G401 (cell line): ENCODE measurements at regions not wholly inside any gene's neighbourhood (a gene's known extent, or its start where the extent isn't known, plus 50 kb on each side); places are given as distances from the start of the nearest gene placed in this dataset.

Experiments used
- DNase-seq: peaks from one replicate; pipeline ENCODE4 v3.0.0-alpha.2; 2015; ENCODE audit warnings: low spot score
- in situ Hi-C: cut with HindIII; loops from 2 replicates; pipeline ENCODE4 v1.10.0; 2016; ENCODE audit warnings: low sequenced_read_pairs, mixed read lengths

DNA sequence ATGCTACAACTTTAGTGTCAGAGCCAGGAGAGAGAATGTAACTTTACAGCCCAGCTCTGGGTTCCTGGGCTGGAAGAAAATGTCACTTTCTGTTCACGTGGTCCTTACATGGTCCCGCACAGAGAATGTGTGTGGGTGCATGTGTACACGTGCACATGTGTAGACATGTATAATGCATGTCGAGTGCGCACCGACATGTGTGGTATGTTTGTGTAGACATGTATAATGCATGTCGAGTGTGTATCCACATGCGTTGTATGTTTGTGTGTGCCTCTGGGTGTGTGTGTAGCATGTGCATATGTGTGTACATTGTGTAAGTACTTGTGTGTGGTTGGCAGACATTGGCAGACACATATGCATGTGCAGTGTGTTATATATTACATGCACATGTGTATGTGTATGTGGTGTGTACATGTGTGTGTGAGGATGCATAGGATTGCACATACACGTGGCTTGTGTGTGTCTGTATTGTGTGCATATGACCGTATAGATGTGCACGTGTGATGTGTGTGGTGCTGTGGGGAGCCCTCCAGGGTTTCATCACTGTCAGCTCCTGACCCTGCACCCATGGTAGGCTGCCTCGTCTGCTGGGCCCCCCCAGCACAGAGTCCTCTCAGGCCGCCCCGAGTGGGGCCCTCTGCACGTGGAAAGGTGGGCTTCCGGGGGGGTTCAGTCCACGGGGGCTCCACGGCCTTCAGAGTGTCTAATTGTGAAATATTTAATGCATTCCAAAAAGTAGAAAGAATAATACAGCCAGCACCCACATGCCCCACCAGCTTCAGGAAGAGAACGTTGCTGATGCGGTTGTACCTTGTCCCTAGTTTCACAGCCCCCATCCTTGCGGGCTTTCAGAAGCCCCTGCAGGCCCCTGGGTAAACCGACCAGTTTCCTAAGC, 214.2 kb upstream of the GSE1 start:
- in situ Hi-C loops = no loop called here

DNA sequence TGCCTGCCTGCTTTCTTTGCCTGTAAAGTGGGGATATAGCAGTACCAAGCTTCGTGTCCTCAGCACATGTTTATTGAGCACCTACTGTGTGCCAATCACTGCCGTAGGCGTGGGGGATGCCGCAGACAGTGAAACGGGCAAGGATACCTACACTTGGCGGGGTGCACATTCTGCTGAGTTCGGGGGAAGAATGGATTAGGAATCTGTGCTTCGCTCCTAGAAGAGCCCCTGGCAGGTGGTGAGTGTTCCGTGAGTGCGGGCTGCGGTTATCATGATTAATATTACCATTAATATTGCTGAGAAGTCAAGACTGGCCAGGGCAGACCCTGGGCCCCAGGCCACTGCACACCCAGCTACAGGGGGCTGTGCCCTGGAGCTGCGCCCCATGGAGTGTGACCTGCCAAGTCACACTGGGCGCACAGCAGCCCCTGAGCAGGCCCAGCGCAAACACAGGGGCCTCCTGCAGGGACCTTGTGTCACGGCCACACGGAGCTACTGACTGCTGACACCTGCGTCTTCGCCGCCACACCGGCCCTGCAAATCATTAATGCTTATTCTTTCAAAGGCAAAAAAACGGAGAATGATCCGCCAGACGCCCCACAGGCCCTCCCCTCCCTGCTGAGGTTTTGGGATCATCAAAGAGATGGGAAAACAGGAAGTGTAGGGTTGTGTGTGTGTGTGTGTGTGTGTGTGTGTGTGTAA, 213.4 kb upstream of the GSE1 start:
- in situ Hi-C loops = no loop called here
- no peak for DNase-seq

More for the DNA sequence above, 214.2 kb upstream of the GSE1 start:
- no peak for DNase-seq

GRCh38 chr16:85400305-85401205, 212.6 kb upstream of the GSE1 start:
- in situ Hi-C loops = no loop called here
- DNase-seq = no peak

- DNase-seq = no peak
- in situ Hi-C loops = no loop called here
These were observed 211.7 kb upstream of the GSE1 start for GRCh38 chr16:85401370-85401916.

DNA sequence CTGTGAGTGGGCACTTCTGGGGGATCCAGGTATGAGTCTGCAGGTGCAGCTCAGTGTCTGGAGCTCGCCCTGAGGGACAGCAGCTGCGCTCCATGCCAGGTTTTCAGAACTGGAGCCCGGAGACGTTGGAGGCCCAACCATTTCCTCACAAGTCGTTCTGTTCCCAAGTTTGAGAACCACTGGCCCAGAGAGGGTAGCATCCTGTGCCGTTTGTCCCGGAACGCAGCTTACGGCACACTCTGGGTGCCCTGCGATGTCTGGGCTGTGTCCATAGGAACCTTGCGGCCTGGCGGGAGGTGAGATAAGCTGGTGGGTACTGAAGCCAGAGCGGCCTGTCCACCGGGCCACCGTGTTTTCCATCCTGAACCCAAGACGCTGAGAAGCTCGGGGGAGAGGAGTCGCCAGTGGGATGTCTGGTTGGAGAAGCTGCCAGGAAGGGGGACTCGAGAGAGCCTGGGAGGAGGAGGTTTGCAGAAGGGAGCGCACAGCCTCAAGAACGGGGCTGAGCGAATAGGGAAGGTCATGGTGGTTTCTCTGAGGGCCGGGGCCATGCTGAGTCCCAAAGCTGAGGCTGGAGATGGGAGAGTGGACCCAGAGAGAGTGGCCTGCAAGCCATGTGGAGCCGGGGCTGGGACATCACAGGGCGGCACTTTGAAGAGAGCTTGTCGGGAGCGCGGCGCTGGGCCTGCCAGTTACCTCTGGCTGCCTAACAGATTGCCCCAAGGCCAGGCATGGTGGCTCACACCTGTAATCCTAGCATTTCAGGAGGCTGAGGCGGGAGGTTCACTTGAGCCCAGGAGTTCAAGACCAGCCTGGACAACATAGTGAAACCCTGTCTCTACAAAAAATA, 211.0 kb upstream of the GSE1 start:
- no peak for DNase-seq
- in situ Hi-C loops = no loop called here

DNA sequence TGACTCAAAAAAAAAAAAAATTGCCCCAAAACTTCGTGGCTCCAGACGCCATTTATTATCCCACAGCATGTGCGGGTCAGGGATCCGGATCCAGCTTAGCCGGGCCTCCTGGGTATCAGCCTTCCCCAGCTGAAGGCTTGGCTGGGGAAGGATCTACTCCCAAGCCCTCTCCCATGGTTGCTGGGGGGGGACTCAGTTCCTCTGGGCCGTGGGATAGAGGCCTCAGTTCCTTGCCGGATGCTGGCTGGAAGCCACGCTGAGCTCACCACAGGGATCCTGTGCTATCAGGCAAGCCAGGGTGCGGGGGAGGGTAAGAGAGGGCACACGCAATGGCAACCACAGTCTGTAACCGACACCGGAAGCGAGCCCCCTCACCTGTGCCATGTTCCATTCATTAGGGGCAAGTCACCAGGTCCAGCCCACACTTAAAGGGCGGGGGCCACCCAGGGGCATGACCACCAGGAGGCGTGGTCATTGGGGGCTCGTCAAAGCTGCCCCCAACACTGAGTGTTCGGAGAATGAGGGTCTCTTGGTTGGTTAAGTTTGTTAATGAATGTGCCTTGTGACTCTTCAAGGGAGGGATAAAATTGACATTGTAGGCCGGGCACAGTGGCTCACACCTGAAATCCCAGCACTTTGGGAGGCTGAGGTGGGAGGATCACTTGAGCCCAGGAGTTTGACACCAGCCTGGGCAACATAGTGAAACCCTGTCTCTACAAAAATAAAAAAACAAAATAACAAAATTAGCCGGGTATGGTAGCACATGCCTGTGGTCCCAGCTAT, 210.0 kb upstream of the GSE1 start:
- no peak for DNase-seq
- in situ Hi-C loops = no loop called here

GRCh38 chr16:85403693-85404092, 209.4 kb upstream of the GSE1 start:
- DNase-seq = no peak
- in situ Hi-C loops = no loop called here

GRCh38 chr16:85412911-85413520, 200.1 kb upstream of the GSE1 start:
- no peak for DNase-seq
- in situ Hi-C loops = no loop called here

DNA sequence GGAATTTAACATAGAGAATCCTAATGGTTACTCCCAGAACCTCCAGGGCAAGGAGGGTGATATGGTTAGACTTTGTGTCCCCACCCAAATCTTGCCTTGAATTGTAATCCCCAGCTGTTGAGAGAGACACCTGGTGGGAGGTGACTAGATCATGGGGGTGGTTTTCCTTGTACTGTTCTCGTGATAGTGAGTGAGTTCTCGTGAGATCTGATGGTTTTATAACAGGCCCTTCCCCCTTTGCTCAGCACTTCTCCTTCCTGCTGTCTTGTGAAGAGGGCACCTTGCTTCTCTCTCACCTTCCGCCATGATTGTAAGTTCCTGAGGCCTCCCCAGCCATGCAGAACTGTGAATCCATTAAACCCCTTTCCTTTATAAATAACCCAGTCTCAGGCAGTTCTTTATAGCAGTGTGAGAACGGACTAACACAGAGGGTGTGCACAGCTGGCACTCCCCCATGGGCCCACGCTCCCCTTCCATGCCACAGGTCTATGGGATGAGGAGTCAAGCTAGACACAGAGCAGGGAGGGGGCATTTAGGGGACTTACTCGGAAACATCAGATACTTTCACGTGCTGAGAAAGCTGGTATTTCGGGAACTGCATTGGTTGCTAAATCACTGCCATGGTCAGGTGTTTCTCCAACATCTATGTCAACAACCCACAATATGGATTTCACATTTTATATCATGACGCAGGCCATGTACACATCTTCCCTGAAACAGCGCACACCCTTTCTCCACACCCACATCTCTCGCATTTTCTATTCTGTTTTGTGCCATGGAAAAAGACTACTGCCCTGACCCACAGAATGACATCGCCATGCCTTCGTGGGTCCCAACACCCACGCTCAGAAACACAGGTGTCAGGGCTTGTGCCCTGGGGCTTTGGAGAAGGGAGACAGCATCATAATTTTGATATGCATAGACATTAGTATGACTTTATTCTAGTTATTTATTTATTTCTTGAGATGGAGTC, 199.1 kb upstream of the GSE1 start:
- DNase-seq = no peak
- in situ Hi-C loops = no loop called here

DNA sequence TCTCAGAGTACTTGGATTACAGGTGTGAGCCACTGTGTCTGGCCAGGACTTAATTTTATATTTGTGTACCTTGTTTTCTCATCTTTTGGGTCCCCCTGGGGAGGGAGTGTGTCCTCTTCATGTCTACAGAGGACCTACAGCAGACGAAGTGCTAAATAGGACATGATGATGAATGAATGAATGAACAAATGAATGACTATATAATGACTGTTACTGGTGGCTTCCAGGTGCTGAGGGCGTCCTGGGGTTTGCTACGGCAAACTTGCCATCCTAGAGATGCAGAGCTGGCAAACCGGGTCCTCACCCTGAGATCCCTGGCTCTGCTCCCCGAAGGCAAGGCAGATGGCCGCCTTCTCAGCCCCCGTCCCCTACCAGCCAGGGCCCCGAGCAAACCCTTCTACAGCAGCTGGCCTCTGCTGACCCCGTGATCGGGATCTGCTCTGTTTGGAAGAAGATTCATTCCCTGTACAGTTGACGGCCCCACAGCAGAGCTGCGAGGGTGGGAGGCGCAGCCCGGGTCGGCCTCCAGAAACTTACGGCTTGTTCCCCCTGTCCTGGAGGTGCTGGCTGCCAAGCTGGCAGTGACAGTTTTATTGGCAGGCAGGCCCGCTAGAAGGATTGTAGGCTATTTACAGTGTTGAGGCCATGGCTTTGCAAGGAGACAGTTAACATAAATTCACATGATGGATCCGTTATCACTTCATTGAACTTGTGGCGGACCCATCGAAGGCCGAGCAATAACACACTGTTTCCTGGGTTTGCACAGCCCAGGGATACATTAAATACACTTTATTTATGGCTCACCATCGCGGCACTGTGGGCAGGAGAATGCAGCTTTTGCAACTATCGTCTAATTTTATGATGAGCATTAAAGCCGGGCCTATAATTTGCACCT, 197.7 kb upstream of the GSE1 start:
- in situ Hi-C loops = no loop called here
- peak; percentile 86 for DNase-seq

DNA sequence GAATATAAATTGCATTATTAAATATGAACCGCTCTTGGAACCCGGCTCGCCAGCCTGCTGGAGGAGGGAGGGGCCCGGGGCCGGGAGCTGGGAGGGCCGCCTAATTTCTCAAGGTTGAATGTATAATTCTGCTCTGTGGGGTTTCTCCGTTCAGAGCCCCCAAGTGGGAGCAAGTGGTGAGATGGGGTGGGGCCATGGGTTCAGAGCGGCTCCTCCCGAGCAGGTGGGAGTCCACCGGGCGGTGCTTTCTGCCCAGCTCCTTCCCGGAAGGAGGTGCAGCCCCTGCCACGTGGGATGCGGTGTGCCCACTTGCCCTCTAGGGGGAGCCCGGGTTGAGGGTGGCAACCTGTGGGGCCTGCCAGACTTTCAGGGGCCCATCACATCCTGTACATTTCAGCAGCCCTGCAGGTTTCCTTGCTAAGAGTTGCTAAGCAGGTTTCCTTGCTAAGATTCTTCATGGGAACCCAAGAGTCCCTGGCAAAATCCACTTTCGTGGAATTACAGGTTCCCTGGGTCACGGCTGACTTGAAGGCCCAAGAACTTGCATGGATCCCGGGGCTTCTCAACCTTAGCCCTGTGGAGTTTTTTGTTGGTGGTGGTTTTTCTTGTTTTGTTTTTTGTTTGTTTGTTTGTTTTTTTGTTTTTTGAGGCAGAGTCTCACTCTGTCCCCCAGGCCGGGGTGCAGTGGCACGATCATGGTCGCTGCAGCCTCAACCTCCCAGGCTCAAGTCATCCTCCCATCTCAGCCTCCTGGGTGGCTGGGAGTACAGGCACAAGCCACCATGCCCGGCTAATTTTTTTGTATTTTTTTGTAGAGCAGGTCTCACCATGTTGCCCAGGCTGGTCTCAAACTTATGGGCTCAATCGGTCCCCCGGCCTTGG, 196.7 kb upstream of the GSE1 start:
- in situ Hi-C loops = no loop called here
- DNase-seq = no peak

DNA sequence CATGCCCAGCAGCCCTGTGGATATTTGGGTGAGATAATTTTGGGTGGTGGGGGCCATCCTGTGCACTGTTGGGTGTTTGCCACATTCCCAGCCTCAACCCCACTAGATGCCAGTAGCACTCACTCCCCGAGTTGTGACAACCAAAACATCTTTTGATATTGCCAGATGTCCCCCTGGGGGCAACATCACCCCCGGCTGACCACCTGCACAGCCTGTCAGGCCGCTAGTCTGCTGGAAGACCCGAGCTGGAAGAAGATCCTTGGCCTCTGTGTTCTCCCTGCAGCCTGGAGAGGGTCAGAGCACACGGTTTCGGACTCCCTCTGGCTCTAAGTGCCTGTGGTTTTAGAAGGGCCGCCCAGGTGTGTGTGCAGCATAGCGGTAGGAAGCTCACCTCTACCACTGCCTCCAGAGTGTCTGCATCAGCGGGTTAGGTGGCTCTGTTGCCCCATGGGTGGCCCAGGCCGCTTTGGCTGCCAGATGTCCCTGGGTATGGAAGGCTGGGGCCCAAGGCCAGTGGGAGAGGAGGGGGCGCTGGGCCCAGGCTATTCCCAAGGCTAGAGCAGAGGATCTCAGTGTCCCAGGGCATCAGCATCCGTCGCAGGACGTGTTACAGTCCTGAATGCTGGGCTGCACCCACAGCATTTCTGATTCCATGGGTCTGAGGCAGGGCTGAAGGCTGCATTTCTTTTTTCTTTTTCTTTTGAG, 195.8 kb upstream of the GSE1 start:
- in situ Hi-C loops = no loop called here
- no peak for DNase-seq

DNA sequence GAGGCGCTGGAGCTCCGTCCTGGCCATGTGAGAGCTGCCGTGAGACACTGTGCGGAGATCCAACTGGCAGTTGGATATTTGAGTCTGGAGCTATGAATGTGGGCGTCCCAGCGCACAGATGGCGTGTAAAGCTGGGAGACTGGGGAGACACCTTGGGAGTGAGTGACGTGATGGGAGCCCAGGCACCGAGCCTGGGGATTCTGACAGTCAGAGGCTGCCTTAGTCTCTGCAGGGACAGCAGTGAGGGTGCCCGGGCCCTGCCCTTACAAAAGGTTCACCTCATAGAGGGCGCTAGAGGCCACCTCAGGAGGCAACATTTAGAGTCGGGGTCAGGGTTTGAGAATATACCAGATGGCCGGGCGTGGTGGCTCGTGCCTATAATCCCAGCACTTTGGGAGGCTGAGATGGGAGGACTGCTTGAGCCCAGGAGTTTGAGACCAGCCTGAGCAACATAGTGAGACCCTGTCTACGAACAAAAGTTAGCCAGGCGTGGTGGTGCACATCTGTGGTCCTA, 194.1 kb upstream of the GSE1 start:
- DNase-seq = peak; percentile 49
- in situ Hi-C loops = no loop called here
